KMS-11 (cell line): ENCODE measurements at regions not wholly inside any gene's neighbourhood (a gene's known extent, or its start where the extent isn't known, plus 50 kb on each side); places are given as distances from the start of the nearest gene placed in this dataset.
"Not testable (repeated sequence)": the region's sequence is repeated elsewhere in the genome, so short reads cannot be mapped to it uniquely, and the experiment has no call there.

ENCODE experiments used
- H2AFZ ChIP-seq: fragments of 200-600 bp; sonication (generic); 2 replicates; pipeline ENCODE4 v1.6.1; 2016; ENCODE audit warnings: antibody characterized with exemption, mixed run types, low read depth
- H3K27ac ChIP-seq: fragments of 200-600 bp; sonication (generic); 2 replicates; pipeline ENCODE4 v1.6.1; 2016; ENCODE audit warnings: mild to moderate bottlenecking, mixed run types
- H3K27me3 ChIP-seq: fragments of 200-600 bp; sonication (generic); 2 replicates; pipeline ENCODE4 v1.6.1; 2017; ENCODE audit warnings: mild to moderate bottlenecking, low read depth, mixed run types, moderate library complexity; ENCODE audit not compliant: insufficient read depth
- H3K36me3 ChIP-seq: fragments of 200-600 bp; sonication (generic); 2 replicates; pipeline ENCODE4 v1.6.1; 2017; ENCODE audit warnings: mild to moderate bottlenecking, mixed run types; ENCODE audit not compliant: insufficient read depth
- H3K4me1 ChIP-seq: fragments of 200-600 bp; sonication (generic); 2 replicates; pipeline ENCODE4 v1.6.1; 2016; ENCODE audit warnings: mild to moderate bottlenecking, low read depth, mixed run types; ENCODE audit not compliant: poor library complexity, severe bottlenecking
- H3K4me2 ChIP-seq: fragments of 200-600 bp; sonication (generic); 2 replicates; pipeline ENCODE4 v1.7.0; 2016; ENCODE audit warnings: mild to moderate bottlenecking, mixed run types
- H3K4me3 ChIP-seq: fragments of 200-600 bp; sonication (generic); IDR thresholded peaks from 2 replicates; pipeline ENCODE4 v1.6.1; 2017; ENCODE audit warnings: low read depth, low read length, mixed read lengths; ENCODE audit not compliant: insufficient read depth
- H3K79me2 ChIP-seq: fragments of 200-600 bp; sonication (generic); 2 replicates; pipeline ENCODE4 v1.6.1; 2016; ENCODE audit warnings: low read depth, mixed run types; ENCODE audit not compliant: insufficient read depth
- H3K9ac ChIP-seq: fragments of 200-600 bp; sonication (generic); 2 replicates; pipeline ENCODE4 v1.6.1; 2016; ENCODE audit warnings: mild to moderate bottlenecking, mixed run types
- H4K20me1 ChIP-seq: fragments of 200-600 bp; sonication (generic); 2 replicates; pipeline ENCODE4 v1.6.1; 2016; ENCODE audit warnings: mild to moderate bottlenecking, mixed run types; ENCODE audit not compliant: insufficient read depth
- CTCF ChIP-seq: fragments of 200-600 bp; sonication (generic); conservative IDR thresholded peaks from 2 replicates; pipeline ENCODE4 v1.6.1; 2017; ENCODE audit warnings: low read depth, mild to moderate bottlenecking, antibody characterized with exemption, low read length, moderate library complexity, mixed read lengths

- H3K27me3 ChIP-seq = no peaks in the 10 kb centered on the region
- H3K9ac ChIP-seq = no peak overlapping the region
- peaks cover 9% of the 10 kb centered on the region for H3K4me1 ChIP-seq
- H2AFZ ChIP-seq = no peak overlapping the region
- H3K27ac ChIP-seq = no peak overlapping the region
- no peak overlapping the region for H3K4me3 ChIP-seq
- no peaks in the 10 kb centered on the region for H4K20me1 ChIP-seq
- TF ChIP-seq CTCF = no peak
- no peaks in the 10 kb centered on the region for H3K36me3 ChIP-seq
- H3K4me2 ChIP-seq = no peak overlapping the region
- no peaks in the 10 kb centered on the region for H3K79me2 ChIP-seq
These were observed 65.1 kb upstream of the TBL1XR1 start for GRCh38 chr3:177262396-177262795.

- Histone ChIP-seq H3K4me3 (no peak overlapping the region), H3K27ac (peak overlapping the region; percentile 9; the same call in 1 of the 2 replicates)
- TF ChIP-seq CTCF = no peak
These were observed 66.5 kb upstream of the TBL1XR1 start for GRCh38 chr3:177263615-177264368.

GRCh38 chr3:177271811-177272501 is 74.7 kb upstream of the TBL1XR1 start:
- not testable (repeated sequence) for H2AFZ ChIP-seq, H3K79me2 ChIP-seq, H3K4me3 ChIP-seq, H3K27me3 ChIP-seq, H3K36me3 ChIP-seq, H3K4me1 ChIP-seq, H4K20me1 ChIP-seq, H3K27ac ChIP-seq, H3K9ac ChIP-seq, H3K4me2 ChIP-seq

More at GRCh38 chr3:177263615-177264368, 66.5 kb upstream of the TBL1XR1 start:
- Histone ChIP-seq H3K9ac (no peak overlapping the region), H3K36me3 (no peaks in the 10 kb centered on the region), H3K4me1 (peaks cover 9% of the 10 kb centered on the region), H3K4me2 (peak overlapping the region; percentile 29; the same call in 1 of the 2 replicates), H3K79me2 (no peaks in the 10 kb centered on the region), H3K27me3 (no peaks in the 10 kb centered on the region), H4K20me1 (no peaks in the 10 kb centered on the region), H2AFZ (0 out of 2 replicates have a peak overlapping the region, but pooled peaks have one; percentile 0)

- Histone ChIP-seq H3K9ac (no peak overlapping the region), H3K36me3 (no peaks in the 10 kb centered on the region), H4K20me1 (no peaks in the 10 kb centered on the region), H3K79me2 (no peaks in the 10 kb centered on the region), H3K27ac (no peak overlapping the region), H3K4me3 (no peak overlapping the region), H3K4me1 (no peaks in the 10 kb centered on the region), H3K27me3 (no peaks in the 10 kb centered on the region), H2AFZ (no peak overlapping the region), H3K4me2 (no peak overlapping the region)
- TF ChIP-seq CTCF = no peak
These were observed 80.7 kb upstream of the TBL1XR1 start for GRCh38 chr3:177278016-177278415.
